ENCODE measurements at regions not wholly inside any gene's neighbourhood (a gene's known extent, or its start where the extent isn't known, plus 50 kb on each side); places are given as distances from the start of the nearest gene placed in this dataset.
A peak's percentile ranks its signal among the peaks of the same experiment; 100 is the strongest.
"Not testable (repeated sequence)": the region's sequence is repeated elsewhere in the genome, so short reads cannot be mapped to it uniquely, and the experiment has no call there.

- DNase-seq = no peak
These were observed 51.2 kb upstream of the RDX start for GRCh38 chr11:110347660-110348059.

GRCh38 chr11:110349138-110349996, 53.0 kb upstream of the RDX start:
- DNase-seq = no peak

- not testable (repeated sequence) for DNase-seq
These were observed 53.6 kb upstream of the RDX start for GRCh38 chr11:110349997-110350383.

- DNase-seq = no peak
These were observed 58.8 kb upstream of the RDX start for GRCh38 chr11:110355011-110355744.

GRCh38 chr11:110356762-110357671, 60.6 kb upstream of the RDX start:
- DNase-seq = no peak

GRCh38 chr11:110358336-110358735, 61.9 kb upstream of the RDX start:
- DNase-seq = no peak

GRCh38 chr11:110360781-110361408, 64.5 kb upstream of the RDX start:
- not testable (repeated sequence) for DNase-seq

GRCh38 chr11:110362971-110363509, 66.6 kb upstream of the RDX start:
- no peak for DNase-seq

GRCh38 chr11:110366291-110366690, 63.5 kb upstream of the FDX1 start:
- no peak for DNase-seq

GRCh38 chr11:110367571-110367970, 62.2 kb upstream of the FDX1 start:
- no peak for DNase-seq

GRCh38 chr11:110371084-110371483, 58.7 kb upstream of the FDX1 start:
- no peak for DNase-seq

GRCh38 chr11:110373051-110373702, 56.6 kb upstream of the FDX1 start:
- no peak for DNase-seq

GRCh38 chr11:110374921-110375320, 54.8 kb upstream of the FDX1 start:
- DNase-seq = no peak

- DNase-seq = no peak
These were observed 54.4 kb upstream of the FDX1 start for GRCh38 chr11:110375351-110375750.

- no peak for DNase-seq
These were observed 53.7 kb upstream of the FDX1 start for GRCh38 chr11:110376021-110376420.

GRCh38 chr11:110376711-110377324, 52.9 kb upstream of the FDX1 start:
- peak; percentile 25 for DNase-seq

- no peak for DNase-seq
These were observed 52.3 kb upstream of the FDX1 start for GRCh38 chr11:110377434-110377833.

GRCh38 chr11:110379261-110379660, 50.5 kb upstream of the FDX1 start:
- DNase-seq = no peak

GRCh38 chr11:110379936-110380335, 49.8 kb upstream of the FDX1 start:
- DNase-seq = no peak
